C4-2B (cell line): ENCODE measurements at regions not wholly inside any gene's neighbourhood (a gene's known extent, or its start where the extent isn't known, plus 50 kb on each side); places are given as distances from the start of the nearest gene placed in this dataset.

Source experiments
- ZFX ChIP-seq: fragments of 450-650 bp; IDR thresholded peaks from 2 replicates; pipeline ENCODE4 v1.6.1; 2017
- TF ChIP-seq, protein P1 (sequence below): fragments of 450-650 bp; conservative IDR thresholded peaks from 2 replicates; pipeline ENCODE4 v1.5.1; 2017; ENCODE audit warnings: mild to moderate bottlenecking

DNA sequence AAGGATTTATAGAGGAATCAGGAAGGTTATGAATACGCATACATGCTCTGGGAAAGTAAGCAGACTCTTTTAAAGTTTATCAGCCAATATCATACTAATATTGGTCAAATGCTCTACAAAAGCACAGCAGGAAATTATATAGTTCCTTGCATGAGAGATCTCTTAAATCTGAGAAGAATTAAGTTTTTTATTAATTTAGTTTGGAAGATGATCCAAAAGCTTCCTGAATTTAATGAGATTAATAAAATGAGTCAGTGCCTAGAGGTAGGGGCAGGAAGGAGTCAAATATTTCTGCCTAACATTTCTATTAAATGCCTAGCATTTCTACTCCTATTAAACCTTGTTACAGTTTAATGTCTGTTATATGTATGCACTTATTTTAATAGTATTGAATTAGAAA, 1608.2 kb downstream of the GRIK2 start:
- TF ChIP-seq, protein P1, sequence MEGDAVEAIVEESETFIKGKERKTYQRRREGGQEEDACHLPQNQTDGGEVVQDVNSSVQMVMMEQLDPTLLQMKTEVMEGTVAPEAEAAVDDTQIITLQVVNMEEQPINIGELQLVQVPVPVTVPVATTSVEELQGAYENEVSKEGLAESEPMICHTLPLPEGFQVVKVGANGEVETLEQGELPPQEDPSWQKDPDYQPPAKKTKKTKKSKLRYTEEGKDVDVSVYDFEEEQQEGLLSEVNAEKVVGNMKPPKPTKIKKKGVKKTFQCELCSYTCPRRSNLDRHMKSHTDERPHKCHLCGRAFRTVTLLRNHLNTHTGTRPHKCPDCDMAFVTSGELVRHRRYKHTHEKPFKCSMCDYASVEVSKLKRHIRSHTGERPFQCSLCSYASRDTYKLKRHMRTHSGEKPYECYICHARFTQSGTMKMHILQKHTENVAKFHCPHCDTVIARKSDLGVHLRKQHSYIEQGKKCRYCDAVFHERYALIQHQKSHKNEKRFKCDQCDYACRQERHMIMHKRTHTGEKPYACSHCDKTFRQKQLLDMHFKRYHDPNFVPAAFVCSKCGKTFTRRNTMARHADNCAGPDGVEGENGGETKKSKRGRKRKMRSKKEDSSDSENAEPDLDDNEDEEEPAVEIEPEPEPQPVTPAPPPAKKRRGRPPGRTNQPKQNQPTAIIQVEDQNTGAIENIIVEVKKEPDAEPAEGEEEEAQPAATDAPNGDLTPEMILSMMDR: no peak
- no peak for TF ChIP-seq ZFX
